ENCODE measurements at regions not wholly inside any gene's neighbourhood (a gene's known extent, or its start where the extent isn't known, plus 50 kb on each side); places are given as distances from the start of the nearest gene placed in this dataset.

GRCh38 chrX:10106806-10107205 is 50.0 kb upstream of the CLCN4 start:
- no peak overlapping the region for H3K27ac ChIP-seq
- TF ChIP-seq CTCF (conservative IDR thresholded peaks at IDR 0.05) (no peak), ZFX (IDR thresholded peaks at IDR 0.05) (no peak)
